Retinal pigment epithelial cell (primary cell): ENCODE measurements at regions not wholly inside any gene's neighbourhood (a gene's known extent, or its start where the extent isn't known, plus 50 kb on each side); places are given as distances from the start of the nearest gene placed in this dataset.

Experiments used
- DNase-seq: peaks from one replicate; pipeline ENCODE4 v3.0.0-alpha.2; 2010; ENCODE audit warnings: low read depth
- H3K4me3 ChIP-seq: 2 replicates; pipeline ENCODE4 v1.5.1; 2011; ENCODE audit warnings: mild to moderate bottlenecking, low read length, control low read depth, moderate library complexity
- TF ChIP-seq, protein P1 (sequence below): conservative IDR thresholded peaks from 2 replicates; pipeline ENCODE4 v1.5.1; 2011; ENCODE audit warnings: low read depth, low read length, control low read depth, inconsistent platforms

DNA sequence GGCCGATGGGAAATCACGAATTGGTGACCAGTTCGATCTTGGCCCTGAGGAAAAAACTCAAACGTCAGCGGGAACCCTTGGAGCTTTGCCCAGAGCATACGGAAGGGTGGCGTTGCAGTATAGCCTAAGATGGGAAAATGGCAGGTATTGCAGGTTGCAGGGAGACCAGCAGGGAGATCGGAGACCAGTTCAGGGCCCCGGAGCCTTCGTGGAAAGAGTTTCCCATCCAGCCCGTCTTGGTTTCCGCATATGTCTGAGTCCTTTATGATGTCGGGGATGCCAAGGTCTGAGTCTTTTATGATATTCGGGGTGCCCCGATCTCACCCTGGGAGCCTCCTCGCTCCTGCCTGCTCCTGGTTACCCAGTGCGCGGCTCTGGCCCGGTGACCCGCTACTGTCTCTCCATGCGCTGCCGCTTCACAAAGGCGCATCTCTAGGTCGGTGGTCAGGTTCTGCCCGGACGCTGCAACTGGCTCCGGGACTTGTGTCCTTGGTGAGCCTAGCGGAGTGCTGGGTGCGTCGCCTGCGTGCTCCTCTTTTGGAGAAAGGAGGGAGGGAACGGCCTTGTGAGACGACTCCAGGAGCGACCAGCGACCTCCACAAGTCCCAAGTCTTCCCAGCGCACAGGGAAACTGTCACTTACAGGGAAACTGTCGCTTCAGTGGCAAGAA lies 94.2 kb downstream of the PRKAB2 start:
- TF ChIP-seq, protein P1, sequence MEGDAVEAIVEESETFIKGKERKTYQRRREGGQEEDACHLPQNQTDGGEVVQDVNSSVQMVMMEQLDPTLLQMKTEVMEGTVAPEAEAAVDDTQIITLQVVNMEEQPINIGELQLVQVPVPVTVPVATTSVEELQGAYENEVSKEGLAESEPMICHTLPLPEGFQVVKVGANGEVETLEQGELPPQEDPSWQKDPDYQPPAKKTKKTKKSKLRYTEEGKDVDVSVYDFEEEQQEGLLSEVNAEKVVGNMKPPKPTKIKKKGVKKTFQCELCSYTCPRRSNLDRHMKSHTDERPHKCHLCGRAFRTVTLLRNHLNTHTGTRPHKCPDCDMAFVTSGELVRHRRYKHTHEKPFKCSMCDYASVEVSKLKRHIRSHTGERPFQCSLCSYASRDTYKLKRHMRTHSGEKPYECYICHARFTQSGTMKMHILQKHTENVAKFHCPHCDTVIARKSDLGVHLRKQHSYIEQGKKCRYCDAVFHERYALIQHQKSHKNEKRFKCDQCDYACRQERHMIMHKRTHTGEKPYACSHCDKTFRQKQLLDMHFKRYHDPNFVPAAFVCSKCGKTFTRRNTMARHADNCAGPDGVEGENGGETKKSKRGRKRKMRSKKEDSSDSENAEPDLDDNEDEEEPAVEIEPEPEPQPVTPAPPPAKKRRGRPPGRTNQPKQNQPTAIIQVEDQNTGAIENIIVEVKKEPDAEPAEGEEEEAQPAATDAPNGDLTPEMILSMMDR, result no peak
- no peak for DNase-seq
- no peak overlapping the region for H3K4me3 ChIP-seq

DNA sequence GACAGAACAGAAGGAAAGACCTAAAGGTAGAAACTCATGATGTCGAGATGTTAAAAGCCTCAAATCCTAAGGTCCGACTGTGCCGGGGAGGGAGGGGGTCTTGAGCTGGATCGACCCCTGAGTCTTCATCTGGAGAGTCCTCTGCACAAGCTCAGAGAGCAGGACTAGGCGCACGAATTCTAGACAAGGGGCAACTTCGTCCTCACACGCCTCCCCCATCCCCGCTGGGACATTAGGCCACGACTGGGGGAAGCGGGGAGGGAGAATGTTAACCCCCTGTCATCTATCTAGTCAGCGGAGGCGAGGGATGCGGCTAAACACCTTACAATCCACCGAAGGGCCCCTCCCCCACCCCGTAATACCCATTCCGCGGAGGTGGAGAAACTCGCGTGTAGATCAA lies 94.7 kb downstream of the PRKAB2 start:
- no peak for DNase-seq
- TF ChIP-seq, protein P1, result no peak
- no peak overlapping the region for H3K4me3 ChIP-seq

DNA sequence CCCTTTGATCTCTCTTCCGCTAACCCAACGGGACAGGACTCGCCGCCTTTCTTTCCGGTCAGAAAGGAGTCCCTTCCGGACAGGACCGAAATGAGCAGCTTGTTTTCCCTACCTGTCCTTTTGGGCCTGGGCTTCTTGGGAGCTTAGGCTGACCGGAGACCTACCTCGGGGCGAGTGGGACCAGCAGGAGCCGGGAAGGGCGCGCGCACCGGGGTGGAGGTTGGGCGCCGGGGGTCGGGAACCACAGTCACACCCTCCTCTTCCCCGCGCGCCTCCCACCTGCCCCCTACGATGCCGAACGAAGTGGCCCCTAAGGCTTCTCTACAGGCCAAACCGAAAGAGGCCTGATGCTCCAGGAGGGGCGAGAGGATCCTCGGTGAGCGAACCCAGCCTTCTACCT lies 95.2 kb downstream of the PRKAB2 start:
- no peak overlapping the region for H3K4me3 ChIP-seq
- DNase-seq, result no peak
- TF ChIP-seq, protein P1, result no peak

DNA sequence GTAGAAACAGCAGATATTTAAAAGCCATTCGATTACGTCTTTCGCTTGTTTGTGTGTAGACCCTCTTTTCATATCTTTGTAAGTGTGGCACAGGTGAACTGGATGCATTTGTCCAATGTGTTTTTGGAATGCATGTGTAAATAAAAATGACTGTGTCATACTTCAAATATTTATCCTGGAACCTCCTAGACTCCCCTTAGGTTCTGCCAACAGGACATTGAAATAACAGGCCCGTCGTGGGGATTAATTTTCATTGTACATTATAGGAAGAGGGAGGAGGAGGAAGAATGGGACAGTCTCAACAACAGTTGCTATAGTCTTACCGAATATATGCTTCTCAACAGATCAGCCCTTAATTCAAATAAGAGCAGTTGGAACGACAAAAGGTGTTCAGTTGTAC lies 95.8 kb downstream of the PRKAB2 start:
- TF ChIP-seq, protein P1, result no peak
- H3K4me3 ChIP-seq, result no peak overlapping the region
- DNase-seq, result no peak

DNA sequence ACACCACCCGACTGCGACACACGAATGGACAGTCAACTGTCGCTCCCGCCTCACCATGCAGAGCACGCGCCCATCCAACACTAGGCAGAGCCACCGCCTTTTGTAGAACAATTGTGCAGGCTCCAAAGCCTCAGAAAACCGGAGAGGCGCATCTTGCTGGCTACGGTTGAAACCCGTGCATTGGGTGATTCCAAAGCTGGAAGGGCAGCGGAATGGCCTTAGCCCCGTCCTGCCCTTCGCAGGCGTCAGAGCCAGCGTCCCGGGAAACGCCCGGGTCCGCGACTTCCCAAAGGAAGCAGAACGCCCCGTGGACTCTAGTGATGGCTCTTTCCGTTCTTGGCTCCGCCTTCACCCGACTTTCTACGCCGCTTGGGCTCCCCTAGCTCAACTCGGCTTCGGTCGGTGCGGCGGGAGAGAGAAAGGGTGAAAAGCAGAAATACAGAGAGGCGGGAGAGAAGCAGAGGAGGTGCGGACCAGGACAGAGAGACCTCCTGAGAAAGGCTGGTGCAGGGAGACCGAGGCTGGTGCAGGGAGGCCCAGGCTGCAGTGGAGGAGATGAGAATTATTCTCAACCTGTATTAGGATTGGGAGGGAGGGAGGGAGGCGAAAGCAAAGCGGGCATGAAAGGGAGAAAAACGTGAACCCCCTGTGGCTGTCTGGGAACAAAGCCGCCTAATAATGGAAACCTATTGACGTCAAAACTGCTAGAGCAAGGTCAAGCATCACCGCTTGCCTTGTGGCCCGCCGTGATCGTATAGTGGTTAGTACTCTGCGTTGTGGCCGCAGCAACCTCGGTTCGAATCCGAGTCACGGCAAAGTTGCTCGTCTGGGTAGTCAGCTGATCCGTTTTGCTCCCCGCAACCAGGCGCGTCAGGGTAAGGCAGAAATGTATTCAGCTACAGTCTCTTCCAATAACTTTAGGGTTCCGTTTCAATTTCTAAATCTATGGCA lies 99.5 kb downstream of the PRKAB2 start:
- peak overlapping the region; percentile 35 for H3K4me3 ChIP-seq
- DNase-seq, result no peak
- TF ChIP-seq, protein P1, result no peak

DNA sequence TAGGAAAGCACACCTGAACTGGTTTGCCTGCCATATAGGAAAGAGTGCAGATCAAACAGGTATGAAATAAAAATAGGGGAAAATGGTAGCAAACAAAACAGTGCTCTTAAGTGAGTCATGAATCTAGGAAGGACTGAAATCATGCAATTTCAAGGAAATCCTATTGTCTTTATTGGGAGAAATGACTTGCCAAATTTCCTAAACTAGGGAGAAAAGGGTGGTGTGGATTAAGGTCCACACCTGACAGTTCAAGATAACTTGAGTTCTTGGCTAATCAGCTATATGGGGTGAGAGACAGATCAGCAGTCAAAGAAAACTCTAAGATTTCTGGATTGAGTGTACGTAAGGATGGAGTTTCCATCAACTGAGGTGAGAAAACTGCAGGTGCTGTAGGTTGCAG lies 101.1 kb downstream of the PRKAB2 start:
- TF ChIP-seq, protein P1, result no peak
- no peak for DNase-seq

More for the DNA sequence above, 101.1 kb downstream of the PRKAB2 start:
- no peak overlapping the region for H3K4me3 ChIP-seq
